Keratinocyte (primary cell): ENCODE measurements at regions not wholly inside any gene's neighbourhood (a gene's known extent, or its start where the extent isn't known, plus 50 kb on each side); places are given as distances from the start of the nearest gene placed in this dataset.

Source experiments
- DNase-seq: peaks from one replicate; pipeline ENCODE4 v3.0.0-alpha.2; 2011; ENCODE audit warnings: low read depth, missing footprints, low spot score
- FAIRE-seq: peaks from 2 replicates; lab custom pipeline; 2011; peaks lifted over from hg19 to GRCh38; lab: Jason Lieb, UNC
- H2AFZ ChIP-seq: 2 replicates; pipeline ENCODE4 v1.6.0; 2012; ENCODE audit warnings: low read length, control low read depth, inconsistent platforms; ENCODE audit not compliant: control insufficient read depth
- H3K27ac ChIP-seq: 2 replicates; pipeline ENCODE4 v1.5.1; 2011; ENCODE audit warnings: low read length; ENCODE audit not compliant: control insufficient read depth, insufficient read depth
- H3K27me3 ChIP-seq: 3 replicates; pipeline ENCODE4 v1.6.0; 2011; ENCODE audit warnings: low read length; ENCODE audit not compliant: control insufficient read depth, insufficient read depth; ENCODE audit errors: extremely low read depth
- H3K36me3 ChIP-seq, 2 experiments: 2 replicates in 1 of 2; 3 replicates in 1 of 2; pipeline ENCODE4 v1.5.1; 2011; ENCODE audit warnings: low read length in 2 of 2, mild to moderate bottlenecking in 1 of 2; ENCODE audit not compliant: control insufficient read depth in 2 of 2, insufficient read depth in 2 of 2; ENCODE audit errors: extremely low read depth in 1 of 2
- H3K4me1 ChIP-seq: 3 replicates; pipeline ENCODE4 v1.5.1; 2011; ENCODE audit warnings: low read length; ENCODE audit not compliant: control insufficient read depth, insufficient read depth; ENCODE audit errors: extremely low read depth
- H3K4me2 ChIP-seq: 3 replicates; pipeline ENCODE4 v1.6.0; 2011; ENCODE audit warnings: low read depth, low read length; ENCODE audit not compliant: control insufficient read depth, insufficient read depth; ENCODE audit errors: extremely low read depth
- H3K4me3 ChIP-seq, 3 experiments: fragments of 200-600 bp in 1 of 3; sonication (generic) in 1 of 3; 2 replicates in 2 of 3; 3 replicates in 1 of 3; pipeline ENCODE4 v1.5.1; 2011 to 2016; ENCODE audit warnings: low read length in 3 of 3, mild to moderate bottlenecking in 3 of 3, control low read depth in 2 of 3, inconsistent platforms in 1 of 3, low read depth in 1 of 3, mixed read lengths in 1 of 3, mixed run types in 1 of 3, moderate library complexity in 1 of 3; ENCODE audit not compliant: control insufficient read depth in 2 of 3, insufficient read depth in 2 of 3; ENCODE audit errors: extremely low read depth in 1 of 3
- H3K79me2 ChIP-seq: 2 replicates; pipeline ENCODE4 v1.6.0; 2012; ENCODE audit warnings: low read length; ENCODE audit not compliant: control insufficient read depth, insufficient read depth
- H3K9ac ChIP-seq: 3 replicates; pipeline ENCODE4 v1.6.0; 2011; ENCODE audit warnings: low read length; ENCODE audit not compliant: control insufficient read depth, insufficient read depth; ENCODE audit errors: extremely low read depth
- H3K9me1 ChIP-seq: 3 replicates; pipeline ENCODE4 v1.6.0; 2011; ENCODE audit warnings: low read length; ENCODE audit not compliant: control insufficient read depth, insufficient read depth; ENCODE audit errors: extremely low read depth
- H3K9me3 ChIP-seq: 2 replicates; pipeline ENCODE4 v1.5.1; 2012; ENCODE audit warnings: low read depth, low read length; ENCODE audit not compliant: control insufficient read depth
- H4K20me1 ChIP-seq: 3 replicates; pipeline ENCODE4 v1.6.0; 2011; ENCODE audit warnings: low read length; ENCODE audit not compliant: control insufficient read depth, insufficient read depth; ENCODE audit errors: extremely low read depth
- CTCF ChIP-seq, 3 experiments: IDR thresholded peaks in 1 of 3; conservative IDR thresholded peaks in 1 of 3; optimal IDR thresholded peaks in 1 of 3; 2 replicates in 2 of 3; 3 replicates in 1 of 3; pipeline versions ENCODE3 to v1.5.1; 2011; ENCODE audit warnings: low read length in 3 of 3, mild to moderate bottlenecking in 3 of 3, moderate library complexity in 2 of 3, control low read depth in 1 of 3, inconsistent platforms in 1 of 3; ENCODE audit not compliant: insufficient read depth in 2 of 3; ENCODE audit errors: extremely low read depth in 1 of 3
- EZH2 ChIP-seq: IDR thresholded peaks from one replicate; pipeline ENCODE4 v1.6.1; 2012; ENCODE audit warnings: inconsistent platforms, mild to moderate bottlenecking, low read length, moderate library complexity
- dilution Hi-C: fragments of 300-500 bp; cut with MboI; formaldehyde crosslinking; loops from one replicate; pipeline ENCODE4 v1.7.0; 2020; ENCODE audit warnings: low sequenced_read_pairs; ENCODE audit not compliant: extremely low pct_ligation_motif_present

GRCh38 chr1:90206260-90206659, 211.3 kb downstream of the ZNF326 start:
- Histone ChIP-seq H3K4me2 (no peak overlapping the region), H4K20me1 (no peaks in the 10 kb centered on the region), H3K79me2 (no peaks in the 10 kb centered on the region), H3K9me3 (no peaks in the 10 kb centered on the region), H3K27me3 (no peaks in the 10 kb centered on the region), H3K9ac (no peak overlapping the region), H3K27ac (no peak overlapping the region), H3K4me3 (no peak overlapping the region), H3K9me1 (no peaks in the 10 kb centered on the region), H2AFZ (no peak overlapping the region), H3K36me3 (no peaks in the 10 kb centered on the region), H3K4me1 (no peaks in the 10 kb centered on the region)
- no peak for DNase-seq
- dilution Hi-C loops = no loop called here
- TF ChIP-seq EZH2 = no peak
- TF ChIP-seq CTCF (optimal IDR thresholded peaks at IDR 0.05 in 1 of 3, IDR thresholded peaks at IDR 0.05 in 1 of 3, conservative IDR thresholded peaks at IDR 0.05 in 1 of 3; ENCODE audit: extremely low read depth in 1 of 3, insufficient read depth in 2 of 3, low read length in 3 of 3) = no peak
- FAIRE-seq = no peak

GRCh38 chr1:90204780-90205179, 209.9 kb downstream of the ZNF326 start:
- dilution Hi-C loops = no loop called here
- DNase-seq (no peak), FAIRE-seq (no peak)
- H3K79me2 ChIP-seq = no peaks in the 10 kb centered on the region
- H3K9me3 ChIP-seq = no peaks in the 10 kb centered on the region
- H2AFZ ChIP-seq = no peak overlapping the region
- no peak overlapping the region for H3K27ac ChIP-seq
- no peaks in the 10 kb centered on the region for H3K4me1 ChIP-seq
- no peaks in the 10 kb centered on the region for H3K27me3 ChIP-seq
- no peaks in the 10 kb centered on the region for H4K20me1 ChIP-seq
- H3K4me3 ChIP-seq = no peak overlapping the region
- no peak overlapping the region for H3K9ac ChIP-seq
- no peaks in the 10 kb centered on the region for H3K9me1 ChIP-seq
- H3K36me3 ChIP-seq = no peaks in the 10 kb centered on the region
- H3K4me2 ChIP-seq = no peak overlapping the region
- TF ChIP-seq EZH2 = no peak
- TF ChIP-seq CTCF (optimal IDR thresholded peaks at IDR 0.05 in 1 of 3, IDR thresholded peaks at IDR 0.05 in 1 of 3, conservative IDR thresholded peaks at IDR 0.05 in 1 of 3; ENCODE audit: extremely low read depth in 1 of 3, insufficient read depth in 2 of 3, low read length in 3 of 3) = no peak
